ENCODE measurements at regions not wholly inside any gene's neighbourhood (a gene's known extent, or its start where the extent isn't known, plus 50 kb on each side); places are given as distances from the start of the nearest gene placed in this dataset.
"Not testable (repeated sequence)": the region's sequence is repeated elsewhere in the genome, so short reads cannot be mapped to it uniquely, and the experiment has no call there.

DNA sequence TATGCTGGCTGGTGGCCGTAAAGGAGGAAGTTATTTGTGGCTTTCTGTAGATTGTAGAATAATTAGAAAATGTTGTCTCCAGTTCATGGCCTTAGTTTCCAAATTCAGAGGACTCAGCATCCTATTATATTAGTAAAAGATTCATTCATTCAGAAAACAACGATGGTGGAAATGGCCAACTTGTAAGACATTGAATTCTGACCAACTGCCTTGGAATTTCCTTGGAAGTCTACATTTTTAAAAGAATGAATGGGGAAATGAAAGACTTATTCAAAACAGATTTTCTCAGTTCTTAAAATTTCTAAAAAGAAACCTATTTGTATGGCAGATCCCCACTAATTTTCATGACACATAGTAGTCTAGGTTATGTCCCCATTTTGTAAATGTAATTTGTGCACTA is 561.5 kb downstream of the ANKRD50 start:
- TF ChIP-seq, protein P1, sequence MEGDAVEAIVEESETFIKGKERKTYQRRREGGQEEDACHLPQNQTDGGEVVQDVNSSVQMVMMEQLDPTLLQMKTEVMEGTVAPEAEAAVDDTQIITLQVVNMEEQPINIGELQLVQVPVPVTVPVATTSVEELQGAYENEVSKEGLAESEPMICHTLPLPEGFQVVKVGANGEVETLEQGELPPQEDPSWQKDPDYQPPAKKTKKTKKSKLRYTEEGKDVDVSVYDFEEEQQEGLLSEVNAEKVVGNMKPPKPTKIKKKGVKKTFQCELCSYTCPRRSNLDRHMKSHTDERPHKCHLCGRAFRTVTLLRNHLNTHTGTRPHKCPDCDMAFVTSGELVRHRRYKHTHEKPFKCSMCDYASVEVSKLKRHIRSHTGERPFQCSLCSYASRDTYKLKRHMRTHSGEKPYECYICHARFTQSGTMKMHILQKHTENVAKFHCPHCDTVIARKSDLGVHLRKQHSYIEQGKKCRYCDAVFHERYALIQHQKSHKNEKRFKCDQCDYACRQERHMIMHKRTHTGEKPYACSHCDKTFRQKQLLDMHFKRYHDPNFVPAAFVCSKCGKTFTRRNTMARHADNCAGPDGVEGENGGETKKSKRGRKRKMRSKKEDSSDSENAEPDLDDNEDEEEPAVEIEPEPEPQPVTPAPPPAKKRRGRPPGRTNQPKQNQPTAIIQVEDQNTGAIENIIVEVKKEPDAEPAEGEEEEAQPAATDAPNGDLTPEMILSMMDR (conservative IDR thresholded peaks at IDR 0.05; ENCODE audit: low read length), result no peak
- no peak overlapping the region for H3K4me3 ChIP-seq (ENCODE audit: low read length)
- DNase-seq (ENCODE audit: low read depth), result peak; percentile 19

DNA sequence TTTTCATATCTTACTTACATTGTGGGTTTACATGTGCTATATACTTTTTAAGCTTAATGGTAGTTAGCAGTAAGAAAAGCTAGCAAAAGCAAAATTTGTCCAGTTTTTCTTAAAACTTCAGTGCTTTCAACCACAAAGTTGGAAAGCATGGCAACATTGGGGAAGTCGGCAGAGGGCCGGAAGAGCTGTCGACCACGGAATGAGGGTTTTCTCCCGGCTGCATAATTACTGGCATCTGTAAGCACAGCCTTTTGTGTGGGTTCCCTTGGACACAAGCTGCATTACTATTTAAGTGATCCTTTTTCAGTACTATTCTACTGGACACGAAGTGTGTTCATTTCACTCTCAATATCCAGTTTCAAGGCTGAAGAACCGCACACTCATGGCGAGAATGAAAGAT is 560.4 kb downstream of the ANKRD50 start:
- TF ChIP-seq, protein P1 (conservative IDR thresholded peaks at IDR 0.05; ENCODE audit: low read length), result no peak
- DNase-seq (ENCODE audit: low read depth), result peak; percentile 44
- H3K4me3 ChIP-seq (ENCODE audit: low read length), result no peak overlapping the region

DNA sequence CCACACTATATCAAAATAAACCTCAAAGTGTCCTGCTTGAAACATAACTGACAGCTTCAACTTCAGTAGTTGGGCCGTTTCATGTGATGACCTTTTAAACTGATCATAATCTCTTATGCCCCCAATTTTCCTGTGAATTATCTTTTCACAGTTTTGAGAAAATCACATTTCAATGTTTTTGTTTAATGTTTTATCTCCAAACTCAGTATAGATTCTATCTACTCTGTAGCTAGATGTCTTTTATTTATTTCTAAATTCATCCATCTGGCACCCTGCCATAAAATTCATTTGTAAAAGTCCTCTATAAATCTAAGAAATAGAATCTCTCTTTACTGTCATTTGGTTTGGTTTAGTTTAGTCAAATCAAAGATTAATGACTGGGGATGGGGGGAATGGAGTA is 557.3 kb downstream of the ANKRD50 start:
- DNase-seq (ENCODE audit: low read depth), result no peak
- H3K4me3 ChIP-seq (ENCODE audit: low read length), result no peak overlapping the region
- TF ChIP-seq, protein P1 (conservative IDR thresholded peaks at IDR 0.05; ENCODE audit: low read length), result no peak

DNA sequence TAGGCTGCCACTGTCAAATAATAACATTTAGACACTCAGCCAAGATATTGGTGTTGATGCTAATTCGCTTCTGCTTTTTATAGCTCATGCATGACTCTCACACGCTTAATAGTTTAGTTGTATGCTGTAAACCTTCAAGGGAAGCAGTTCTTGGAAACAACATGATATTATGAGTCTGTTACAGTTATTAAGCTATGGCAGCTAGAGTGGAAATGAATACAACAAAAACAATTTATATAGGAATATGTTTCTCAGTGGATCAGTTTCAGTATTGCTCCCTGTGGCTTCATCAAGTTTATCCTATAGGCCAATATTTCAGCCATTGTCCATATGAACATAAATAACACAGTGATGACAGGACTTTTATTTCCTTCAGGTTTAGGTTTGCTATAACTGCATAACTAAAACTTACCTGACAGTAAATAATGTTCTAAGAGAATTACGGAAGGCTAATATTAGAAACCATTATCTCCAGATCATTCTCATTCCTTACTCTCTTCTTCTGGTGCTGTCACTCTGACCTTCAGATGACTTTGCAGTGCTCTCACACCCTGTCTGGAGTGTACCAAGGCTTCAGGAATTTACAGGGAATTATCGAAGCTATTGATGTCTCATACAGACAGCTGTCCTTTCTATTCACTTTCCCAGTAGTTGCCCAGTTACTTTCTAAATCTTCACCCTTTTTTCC is 555.0 kb downstream of the ANKRD50 start:
- TF ChIP-seq, protein P1 (conservative IDR thresholded peaks at IDR 0.05; ENCODE audit: low read length), result no peak
- DNase-seq (ENCODE audit: low read depth), result no peak
- H3K4me3 ChIP-seq (ENCODE audit: low read length), result no peak overlapping the region

DNA sequence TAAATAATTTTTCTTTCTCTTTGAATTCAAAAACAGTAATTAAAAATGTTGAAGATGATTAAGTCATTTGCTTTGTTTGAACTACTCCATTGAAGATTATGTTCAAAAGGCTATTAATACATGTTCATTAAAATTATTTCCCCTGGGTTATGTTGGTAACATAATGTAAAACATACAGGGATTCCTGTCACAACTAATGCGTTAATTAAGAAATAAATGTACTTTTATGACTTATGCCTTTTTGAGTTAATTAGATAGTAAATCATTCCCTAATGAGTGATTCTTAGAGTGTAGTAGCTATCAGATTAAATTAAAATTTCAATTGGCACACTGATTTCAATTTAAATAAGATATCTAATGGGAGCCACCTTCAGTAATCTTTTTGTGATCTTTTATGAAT is 549.1 kb downstream of the ANKRD50 start:
- no peak for DNase-seq (ENCODE audit: low read depth)
- TF ChIP-seq, protein P1 (conservative IDR thresholded peaks at IDR 0.05; ENCODE audit: low read length), result no peak
- no peak overlapping the region for H3K4me3 ChIP-seq (ENCODE audit: low read length)

- TF ChIP-seq, protein P1 (conservative IDR thresholded peaks at IDR 0.05; ENCODE audit: low read length), result no peak
- H3K4me3 ChIP-seq (ENCODE audit: low read length), result no peak overlapping the region
- peak; percentile 22 for DNase-seq (ENCODE audit: low read depth)
Observed at GRCh38 chr4:124167602-124168001, 544.9 kb downstream of the ANKRD50 start.

- DNase-seq (ENCODE audit: low read depth); H3K4me3 ChIP-seq (ENCODE audit: low read length): not testable (repeated sequence)
Observed at GRCh38 chr4:124169524-124169923, 543.0 kb downstream of the ANKRD50 start.
